NCI-H345 treated with DMSO at 0.1 percent for 48 hours (cell line): ENCODE measurements at regions not wholly inside any gene's neighbourhood (a gene's known extent, or its start where the extent isn't known, plus 50 kb on each side); places are given as distances from the start of the nearest gene placed in this dataset.
"Not testable (repeated sequence)": the region's sequence is repeated elsewhere in the genome, so short reads cannot be mapped to it uniquely, and the experiment has no call there.

ENCODE experiments used
- DNase-seq: peaks from one replicate; lab custom pipeline; 2025; ENCODE audit not compliant: unreplicated experiment; lab: John Stamatoyannopoulos, UW

- DNase-seq = no peak
Measured at GRCh38 chr9:108803428-108804065, 52.2 kb downstream of the ACTL7B start.

GRCh38 chr9:108802967-108803366 is 52.8 kb downstream of the ACTL7B start:
- DNase-seq = no peak

GRCh38 chr9:108801949-108802348 is 53.8 kb downstream of the ACTL7B start:
- DNase-seq = no peak

- no peak for DNase-seq
Measured at GRCh38 chr9:108800632-108801099, 55.1 kb downstream of the ACTL7B start.

- DNase-seq = no peak
Measured at GRCh38 chr9:108793573-108793972, 62.2 kb downstream of the ACTL7B start.

DNA sequence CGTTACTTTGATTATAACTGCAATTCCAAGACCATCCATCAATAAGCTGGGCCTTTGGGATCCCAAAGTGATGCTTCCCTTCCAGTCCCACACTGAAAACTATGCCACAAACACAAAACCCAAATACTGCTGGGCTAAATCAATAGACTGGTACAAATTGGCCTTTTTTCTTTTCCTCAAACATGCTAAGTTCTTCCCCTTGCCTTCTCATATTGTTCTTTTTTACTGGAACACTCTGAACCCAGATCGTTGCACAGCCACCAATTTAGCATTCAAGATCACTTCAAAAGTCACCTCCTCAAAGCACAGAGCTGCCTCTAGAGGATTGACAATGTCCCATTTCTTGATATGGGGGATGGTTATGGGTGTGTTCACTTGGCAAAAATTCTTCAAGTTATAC is 66.0 kb downstream of the ACTL7B start:
- no peak for DNase-seq

GRCh38 chr9:108787690-108788048 is 68.1 kb downstream of the ACTL7B start:
- DNase-seq = no peak

DNA sequence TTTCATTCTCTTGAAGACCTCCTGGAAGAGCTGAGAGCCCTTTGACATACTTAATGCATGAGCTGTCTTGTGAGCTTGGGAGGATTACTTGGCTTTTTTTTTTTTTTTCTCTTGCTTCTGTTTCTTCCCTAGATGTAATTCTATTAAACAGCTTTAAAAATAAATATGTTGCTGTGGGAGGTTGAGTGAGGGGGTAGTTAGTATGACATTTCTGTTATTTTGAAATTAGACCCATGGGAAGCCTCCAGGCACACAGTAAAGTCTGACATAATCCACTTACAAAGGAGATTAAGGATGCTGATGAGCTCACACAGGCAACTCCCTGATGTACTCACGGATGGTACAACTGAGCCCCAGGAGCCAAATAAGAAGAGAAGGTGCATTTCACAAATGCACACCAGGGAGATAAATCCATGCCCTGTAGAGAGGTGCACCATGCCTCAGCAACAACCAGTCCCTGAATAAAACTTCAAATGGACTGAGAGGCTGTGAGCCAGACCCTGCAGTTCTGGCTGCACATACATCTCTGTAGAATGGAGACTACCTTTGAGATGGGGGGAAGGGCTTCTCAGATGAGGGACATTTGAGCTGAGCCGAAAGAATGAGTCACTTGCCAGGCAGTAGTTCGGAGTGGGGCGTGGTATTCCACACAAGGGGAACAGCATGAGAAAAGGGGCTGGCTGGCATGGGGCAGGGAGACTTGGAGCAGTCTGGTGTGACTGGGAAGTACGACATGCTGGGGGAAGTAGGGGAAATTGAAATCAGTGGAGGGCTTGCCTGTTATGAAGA is 68.7 kb downstream of the ACTL7B start:
- no peak for DNase-seq

- no peak for DNase-seq
Measured at GRCh38 chr9:108786322-108786721, 69.5 kb downstream of the ACTL7B start.

GRCh38 chr9:108784998-108785397 is 70.8 kb downstream of the ACTL7B start:
- DNase-seq = no peak

GRCh38 chr9:108783731-108784495 is 71.9 kb downstream of the ACTL7B start:
- DNase-seq = no peak

GRCh38 chr9:108783326-108783725 is 72.5 kb downstream of the ACTL7B start:
- no peak for DNase-seq

- DNase-seq = no peak
Measured at GRCh38 chr9:108780942-108781734, 74.6 kb downstream of the ACTL7B start.

GRCh38 chr9:108779551-108780325 is 76.0 kb downstream of the ACTL7B start:
- DNase-seq = no peak

DNA sequence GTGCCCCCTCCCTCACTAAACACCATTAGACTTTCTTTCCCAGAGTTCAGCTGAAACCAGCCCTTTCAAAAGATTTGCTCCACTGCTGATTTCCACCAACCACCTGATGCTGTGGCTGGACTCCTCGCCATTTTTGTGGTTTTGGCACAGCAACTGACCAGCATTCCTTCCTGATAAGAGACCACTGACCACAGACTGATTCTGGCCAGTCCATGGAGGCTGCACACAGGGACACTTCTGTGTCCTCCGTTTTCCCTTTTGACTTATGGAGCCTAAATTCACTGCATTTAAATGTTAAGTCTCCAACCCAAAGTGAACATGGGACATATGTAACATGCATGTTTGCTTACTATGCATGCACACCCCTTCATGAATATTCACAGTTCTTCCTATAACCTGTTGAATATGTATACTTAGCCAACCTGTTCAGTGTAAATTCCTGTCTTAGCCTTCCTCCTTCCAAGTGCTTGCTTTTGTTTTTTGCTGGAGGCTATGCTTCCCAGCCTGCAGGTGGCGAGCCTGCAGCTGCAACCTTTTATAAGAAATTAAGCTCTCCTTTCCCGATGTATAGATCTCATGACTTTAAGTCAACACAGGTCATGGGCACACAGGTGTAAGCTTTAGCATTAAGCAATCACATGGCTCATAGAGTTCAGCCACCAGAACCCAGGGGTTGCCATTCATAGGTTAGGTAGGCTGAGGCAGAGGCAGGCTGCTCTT is 78.7 kb downstream of the ACTL7B start:
- DNase-seq = peak; percentile 36

DNA sequence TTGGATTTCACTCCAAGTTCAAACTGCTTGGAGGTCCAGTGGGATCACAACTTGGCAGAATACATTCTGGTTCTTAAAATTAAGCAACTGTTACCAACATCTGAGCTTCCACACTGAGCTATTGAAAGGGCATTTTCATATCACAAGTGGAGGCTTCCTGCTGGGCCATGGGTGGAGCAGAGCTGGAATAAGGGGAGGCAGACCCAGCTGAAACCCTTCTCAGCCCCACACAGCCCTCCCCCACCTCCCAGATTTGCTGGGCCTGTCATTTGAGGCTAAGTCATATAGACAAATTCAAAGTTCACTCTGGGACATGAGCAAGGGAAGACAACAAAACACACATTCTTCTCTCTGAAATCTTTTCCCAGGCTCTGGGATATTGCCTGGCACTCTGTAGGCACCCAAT is 79.9 kb downstream of the ACTL7B start:
- peak; percentile 8 for DNase-seq

- not testable (repeated sequence) for DNase-seq
Measured at GRCh38 chr9:108774088-108774487, 81.7 kb downstream of the ACTL7B start.

DNA sequence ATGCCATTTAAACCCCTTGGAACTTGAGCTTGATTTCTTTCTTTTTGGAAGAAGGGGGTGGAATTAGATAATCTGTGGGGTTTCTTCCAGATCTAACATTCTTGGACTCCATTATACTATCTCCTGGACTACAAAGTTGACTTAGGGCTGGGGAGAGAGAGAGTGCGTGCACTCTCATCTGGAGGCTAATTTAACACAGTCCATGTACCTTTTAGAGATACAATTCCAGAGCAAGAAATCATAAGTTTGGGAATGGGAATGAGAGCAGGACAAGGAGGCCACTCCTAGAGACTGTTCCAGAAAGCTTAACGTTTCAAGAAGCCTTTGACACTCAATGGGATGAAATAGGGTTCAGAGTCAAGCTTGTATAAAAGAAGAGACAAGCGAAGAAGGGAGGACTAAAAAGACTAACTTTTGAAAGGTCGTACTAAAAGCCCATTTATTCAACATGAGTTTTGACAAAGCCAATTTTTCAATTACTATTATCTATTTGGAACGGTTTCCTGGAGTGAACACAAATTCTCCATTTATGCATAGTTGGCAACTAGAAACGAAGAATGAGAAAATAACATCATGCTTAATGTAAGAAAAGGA is 83.4 kb downstream of the ACTL7B start:
- no peak for DNase-seq

DNA sequence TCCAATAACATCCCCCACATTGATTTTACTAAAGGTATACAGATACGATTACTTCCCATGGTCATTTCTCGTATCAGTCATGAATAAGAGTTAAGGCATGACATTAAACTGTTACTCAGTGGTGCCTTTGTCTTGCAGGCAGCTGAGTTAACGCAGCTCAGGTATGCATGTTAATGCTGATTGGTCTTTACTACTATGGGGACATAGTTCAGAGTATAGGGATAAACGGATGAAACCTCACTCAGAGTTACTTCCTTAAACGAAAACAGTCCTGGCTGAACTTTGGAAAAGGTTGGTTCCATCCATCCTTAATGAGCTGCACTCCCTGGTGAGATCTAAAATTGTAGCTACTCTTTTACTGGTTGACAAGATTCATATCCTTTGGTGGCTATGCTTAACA is 87.0 kb downstream of the ACTL7B start:
- no peak for DNase-seq
